Breast epithelium (tissue), 4 donors: ENCODE measurements at regions not wholly inside any gene's neighbourhood (a gene's known extent, or its start where the extent isn't known, plus 50 kb on each side); places are given as distances from the start of the nearest gene placed in this dataset.

Experiments
- DNase-seq, 2 donors: peaks; one replicate each; pipeline ENCODE4 v3.0.0-alpha.2; 2019; ENCODE audit warnings: low spot score in 2 of 2
- H3K27ac ChIP-seq, 2 donors: fragments of 200-600 bp; sonication (generic) in 1 of 2; one replicate each; pipeline ENCODE4 v1.5.1; 2016 to 2019; ENCODE audit warnings: mild to moderate bottlenecking in 1 of 2
- H3K27me3 ChIP-seq, 2 donors: fragments of 200-600 bp; sonication (generic) in 1 of 2; one replicate each; pipeline versions ENCODE4 v1.5.1 to v1.6.0; 2017 to 2019; ENCODE audit warnings: control low read depth in 1 of 2, mild to moderate bottlenecking in 1 of 2
- H3K36me3 ChIP-seq: fragments of 200-600 bp; one replicate; pipeline ENCODE4 v1.5.1; 2019
- H3K4me1 ChIP-seq, 2 donors: fragments of 200-600 bp; sonication (generic); one replicate each; pipeline ENCODE4 v1.5.1; 2016 to 2019; ENCODE audit warnings: control low read depth in 1 of 2
- H3K4me3 ChIP-seq, 3 donors: fragments of 200-600 bp; sonication (generic); 1 replicate in 2 of 3; 2 replicates in 1 of 3; pipeline ENCODE4 v1.5.1; 2016 to 2019; ENCODE audit warnings: mild to moderate bottlenecking in 3 of 3, moderate library complexity in 2 of 3
- H3K9me3 ChIP-seq, 2 donors: fragments of 200-600 bp; sonication (generic) in 1 of 2; one replicate each; pipeline ENCODE4 v1.5.1; 2016 to 2019; ENCODE audit warnings: control low read depth in 1 of 2
- CTCF ChIP-seq, 3 donors: fragments of 450-650 bp; IDR thresholded peaks; one replicate each; pipeline ENCODE4 v1.5.1; 2016 to 2017; ENCODE audit warnings: antibody characterized with exemption in 3 of 3, mild to moderate bottlenecking in 3 of 3, moderate library complexity in 3 of 3
- POLR2A ChIP-seq: fragments of 450-650 bp; IDR thresholded peaks from one replicate; pipeline ENCODE4 v1.6.1; 2016; ENCODE audit warnings: antibody characterized with exemption, mild to moderate bottlenecking, moderate library complexity
- POLR2AphosphoS5 ChIP-seq, 3 donors: sonication (generic); formaldehyde crosslinking; IDR thresholded peaks; one replicate each; pipeline ENCODE4 v1.6.1; 2017; ENCODE audit warnings: antibody characterized with exemption in 3 of 3
- intact Hi-C: fragments of 100-400 bp; cut with DNase I; formaldehyde crosslinking; loops from one replicate; pipeline ENCODE4 v1.15.1; 2023; ENCODE audit warnings: low total_unique reads

- intact Hi-C loops = loop anchor here (5.0 kb wide), 1 partner anchor 886 kb away; no protein-coding TSS in a partner anchor
- DNase-seq = no peak
- H3K27me3 ChIP-seq = peaks cover 0 to 44% of the 10 kb centered on the region in 2 donors
Measured at GRCh38 chr22:48441553-48441850, 1386.2 kb downstream of the BRD1 start.

DNA sequence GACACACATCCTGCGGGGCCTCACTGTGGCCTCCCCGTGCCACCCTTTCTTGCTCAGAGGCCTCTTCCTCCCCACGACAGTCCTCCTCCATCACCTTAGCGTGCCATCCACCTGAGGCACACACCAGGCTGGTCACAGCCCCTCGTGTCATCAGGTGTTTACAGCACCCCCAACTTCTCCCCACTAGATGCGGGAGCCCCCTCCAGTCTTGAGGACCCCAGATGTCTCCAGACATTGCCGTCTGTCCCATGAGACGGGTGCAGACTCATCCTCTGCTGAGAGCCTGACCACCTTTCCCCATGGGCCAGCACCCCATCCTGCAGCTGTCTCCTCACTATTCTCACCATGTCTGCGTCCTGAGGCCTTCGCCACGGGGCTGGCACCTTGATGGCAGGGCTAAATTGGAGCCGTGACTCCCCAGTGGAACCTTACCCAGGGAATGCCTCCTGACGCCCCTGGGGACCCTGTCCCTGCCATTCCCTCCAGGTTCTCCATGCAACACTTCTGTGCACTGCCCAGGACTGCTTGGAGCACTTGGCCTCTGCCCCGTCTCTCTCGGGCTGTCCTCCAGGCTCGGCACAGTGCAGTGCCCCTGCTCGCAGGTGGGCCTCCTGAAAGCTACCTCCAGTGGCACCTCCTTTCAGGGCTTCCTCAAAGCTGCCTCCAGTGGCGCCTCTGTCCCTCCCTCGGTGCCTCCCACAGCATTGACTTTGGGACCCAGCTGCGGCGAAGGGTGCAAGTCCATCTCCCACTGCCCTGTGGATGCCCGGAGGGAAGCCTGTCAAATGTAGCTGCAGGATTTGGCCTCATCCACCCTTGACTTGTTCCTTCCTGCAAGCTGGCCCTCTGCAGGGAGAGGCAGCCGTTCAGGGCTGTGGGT, 1386.8 kb downstream of the BRD1 start:
- no peak overlapping the region for H3K4me3 ChIP-seq
- no peaks in the 10 kb centered on the region for H3K4me1 ChIP-seq
- intact Hi-C loops = loop anchor here (5.0 kb wide), 1 partner anchor 886 kb away; no protein-coding TSS in a partner anchor
- H3K9me3 ChIP-seq = no peaks in the 10 kb centered on the region
- TF ChIP-seq CTCF (IDR thresholded peaks at IDR 0.05) = no peak
- TF ChIP-seq POLR2A = no peak
- no peak for TF ChIP-seq POLR2AphosphoS5 (IDR thresholded peaks at IDR 0.05)
- no peaks in the 10 kb centered on the region for H3K36me3 ChIP-seq
- DNase-seq = no peak
- H3K27ac ChIP-seq = no peak overlapping the region
- H3K27me3 ChIP-seq = peaks cover 0 to 44% of the 10 kb centered on the region in 2 donors

More at GRCh38 chr22:48441553-48441850, 1386.2 kb downstream of the BRD1 start:
- H3K4me3 ChIP-seq = no peak overlapping the region
- no peaks in the 10 kb centered on the region for H3K4me1 ChIP-seq
- no peak for TF ChIP-seq CTCF (IDR thresholded peaks at IDR 0.05)
- no peak for TF ChIP-seq POLR2AphosphoS5 (IDR thresholded peaks at IDR 0.05)
- TF ChIP-seq POLR2A = no peak
- no peaks in the 10 kb centered on the region for H3K36me3 ChIP-seq
- H3K9me3 ChIP-seq = no peaks in the 10 kb centered on the region
- no peak overlapping the region for H3K27ac ChIP-seq

- TF ChIP-seq POLR2AphosphoS5 (IDR thresholded peaks at IDR 0.05) (no peak), CTCF (IDR thresholded peaks at IDR 0.05) (no peak), POLR2A (no peak)
- DNase-seq = no peak
- H3K27me3 ChIP-seq = peaks cover 0 to 40% of the 10 kb centered on the region in 2 donors
- no peaks in the 10 kb centered on the region for H3K9me3 ChIP-seq
- H3K27ac ChIP-seq = no peak overlapping the region
- no peaks in the 10 kb centered on the region for H3K4me1 ChIP-seq
- no peak overlapping the region for H3K4me3 ChIP-seq
- intact Hi-C loops = loop anchor here (5.0 kb wide), 1 partner anchor 887 kb away; no protein-coding TSS in a partner anchor
- no peaks in the 10 kb centered on the region for H3K36me3 ChIP-seq
Measured at GRCh38 chr22:48440176-48440575, 1387.5 kb downstream of the BRD1 start.

DNA sequence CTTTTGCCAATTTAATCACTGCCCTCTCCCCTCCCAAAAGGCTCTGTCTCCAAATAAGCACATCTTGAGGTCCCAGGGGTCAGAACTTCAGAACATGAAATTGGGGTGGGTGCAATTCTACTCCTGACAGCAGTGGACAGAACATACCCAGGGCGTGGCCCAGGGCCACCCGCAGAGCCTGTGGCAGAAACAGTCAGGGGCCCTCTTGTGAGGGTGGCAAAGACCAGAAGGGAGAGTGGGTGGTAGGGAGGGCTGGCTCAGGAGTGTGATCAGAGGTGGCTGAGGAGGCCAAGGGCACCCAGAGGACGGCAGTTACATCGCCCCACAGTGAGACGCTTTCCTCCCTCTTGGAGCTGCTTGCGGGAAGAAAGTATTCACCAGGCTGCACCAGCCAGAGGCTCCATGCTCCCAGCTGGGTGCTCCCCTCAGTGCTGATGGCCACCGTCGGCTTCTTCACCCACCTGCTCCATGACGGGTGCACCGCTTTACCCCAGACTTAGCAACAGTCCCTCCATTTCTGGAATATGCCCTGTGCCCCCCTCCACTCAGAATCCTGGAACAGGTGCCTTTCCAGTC, 1388.0 kb downstream of the BRD1 start:
- no peak for DNase-seq
- Histone ChIP-seq H3K9me3 (no peaks in the 10 kb centered on the region), H3K4me3 (no peak overlapping the region), H3K36me3 (no peaks in the 10 kb centered on the region), H3K27me3 (peaks cover 0 to 34% of the 10 kb centered on the region in 2 donors), H3K27ac (no peak overlapping the region), H3K4me1 (no peaks in the 10 kb centered on the region)
- TF ChIP-seq POLR2A = no peak
- TF ChIP-seq POLR2AphosphoS5 (IDR thresholded peaks at IDR 0.05) = no peak
- no peak for TF ChIP-seq CTCF (IDR thresholded peaks at IDR 0.05)
- intact Hi-C loops = loop anchor here (5.0 kb wide), 1 partner anchor 888 kb away; no protein-coding TSS in a partner anchor
